ENCODE measurements at regions not wholly inside any gene's neighbourhood (a gene's known extent, or its start where the extent isn't known, plus 50 kb on each side); places are given as distances from the start of the nearest gene placed in this dataset.

GRCh38 chrX:85620466-85620865, 241.0 kb upstream of the POF1B start:
- TF ChIP-seq, protein P1, sequence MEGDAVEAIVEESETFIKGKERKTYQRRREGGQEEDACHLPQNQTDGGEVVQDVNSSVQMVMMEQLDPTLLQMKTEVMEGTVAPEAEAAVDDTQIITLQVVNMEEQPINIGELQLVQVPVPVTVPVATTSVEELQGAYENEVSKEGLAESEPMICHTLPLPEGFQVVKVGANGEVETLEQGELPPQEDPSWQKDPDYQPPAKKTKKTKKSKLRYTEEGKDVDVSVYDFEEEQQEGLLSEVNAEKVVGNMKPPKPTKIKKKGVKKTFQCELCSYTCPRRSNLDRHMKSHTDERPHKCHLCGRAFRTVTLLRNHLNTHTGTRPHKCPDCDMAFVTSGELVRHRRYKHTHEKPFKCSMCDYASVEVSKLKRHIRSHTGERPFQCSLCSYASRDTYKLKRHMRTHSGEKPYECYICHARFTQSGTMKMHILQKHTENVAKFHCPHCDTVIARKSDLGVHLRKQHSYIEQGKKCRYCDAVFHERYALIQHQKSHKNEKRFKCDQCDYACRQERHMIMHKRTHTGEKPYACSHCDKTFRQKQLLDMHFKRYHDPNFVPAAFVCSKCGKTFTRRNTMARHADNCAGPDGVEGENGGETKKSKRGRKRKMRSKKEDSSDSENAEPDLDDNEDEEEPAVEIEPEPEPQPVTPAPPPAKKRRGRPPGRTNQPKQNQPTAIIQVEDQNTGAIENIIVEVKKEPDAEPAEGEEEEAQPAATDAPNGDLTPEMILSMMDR (IDR thresholded peaks at IDR 0.05) = no peak
- TF ChIP-seq EZH2 (IDR thresholded peaks at IDR 0.05) = no peak

All from neural progenitor cell (in vitro differentiated cells).